C4-2B (cell line): ENCODE measurements at regions not wholly inside any gene's neighbourhood (a gene's known extent, or its start where the extent isn't known, plus 50 kb on each side); places are given as distances from the start of the nearest gene placed in this dataset.

ENCODE experiments used
- ZFX ChIP-seq: fragments of 450-650 bp; IDR thresholded peaks from 2 replicates; pipeline ENCODE4 v1.6.1; 2017
- TF ChIP-seq, protein P1 (sequence below): fragments of 450-650 bp; conservative IDR thresholded peaks from 2 replicates; pipeline ENCODE4 v1.5.1; 2017; ENCODE audit warnings: mild to moderate bottlenecking

DNA sequence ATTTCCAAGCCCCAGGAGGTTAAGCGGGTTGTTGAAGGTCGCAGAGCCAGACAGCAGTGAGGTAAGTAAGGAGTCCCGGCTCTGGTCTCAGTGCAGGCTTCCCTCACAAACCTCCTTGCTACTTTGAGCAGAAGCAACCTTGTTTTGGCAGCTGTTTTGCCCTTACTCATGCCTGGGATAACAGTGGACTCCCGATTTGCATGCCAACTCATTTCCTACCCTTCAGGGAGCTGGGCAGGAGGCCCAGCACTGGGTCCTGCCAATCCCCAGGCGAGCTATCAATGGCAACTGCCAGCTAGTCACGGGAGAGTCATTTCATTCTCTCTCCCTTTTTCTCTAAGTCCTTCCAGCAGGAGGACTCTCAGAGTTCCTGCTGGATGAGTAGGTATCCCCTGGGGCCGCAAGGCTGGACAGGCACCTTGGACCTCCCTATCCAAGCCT lies 72.0 kb upstream of the KSR1 start:
- TF ChIP-seq, protein P1, sequence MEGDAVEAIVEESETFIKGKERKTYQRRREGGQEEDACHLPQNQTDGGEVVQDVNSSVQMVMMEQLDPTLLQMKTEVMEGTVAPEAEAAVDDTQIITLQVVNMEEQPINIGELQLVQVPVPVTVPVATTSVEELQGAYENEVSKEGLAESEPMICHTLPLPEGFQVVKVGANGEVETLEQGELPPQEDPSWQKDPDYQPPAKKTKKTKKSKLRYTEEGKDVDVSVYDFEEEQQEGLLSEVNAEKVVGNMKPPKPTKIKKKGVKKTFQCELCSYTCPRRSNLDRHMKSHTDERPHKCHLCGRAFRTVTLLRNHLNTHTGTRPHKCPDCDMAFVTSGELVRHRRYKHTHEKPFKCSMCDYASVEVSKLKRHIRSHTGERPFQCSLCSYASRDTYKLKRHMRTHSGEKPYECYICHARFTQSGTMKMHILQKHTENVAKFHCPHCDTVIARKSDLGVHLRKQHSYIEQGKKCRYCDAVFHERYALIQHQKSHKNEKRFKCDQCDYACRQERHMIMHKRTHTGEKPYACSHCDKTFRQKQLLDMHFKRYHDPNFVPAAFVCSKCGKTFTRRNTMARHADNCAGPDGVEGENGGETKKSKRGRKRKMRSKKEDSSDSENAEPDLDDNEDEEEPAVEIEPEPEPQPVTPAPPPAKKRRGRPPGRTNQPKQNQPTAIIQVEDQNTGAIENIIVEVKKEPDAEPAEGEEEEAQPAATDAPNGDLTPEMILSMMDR = no peak
- no peak for TF ChIP-seq ZFX
